GM13977 (cell line): ENCODE measurements at regions not wholly inside any gene's neighbourhood (a gene's known extent, or its start where the extent isn't known, plus 50 kb on each side); places are given as distances from the start of the nearest gene placed in this dataset.
"Not testable (repeated sequence)": the region's sequence is repeated elsewhere in the genome, so short reads cannot be mapped to it uniquely, and the experiment has no call there.

Experiments used
- DNase-seq: peaks from one replicate; pipeline ENCODE4 v3.0.0; 2012; ENCODE audit warnings: low spot score
- CTCF ChIP-seq: IDR thresholded peaks from 2 replicates; pipeline ENCODE4 v1.5.1; 2012; ENCODE audit warnings: mild to moderate bottlenecking, control low read depth; ENCODE audit not compliant: insufficient read depth; ENCODE audit errors: extremely low read depth, missing control alignments
- in situ Hi-C: fragments of 300-500 bp; cut with MboI; formaldehyde crosslinking; loops from one replicate; pipeline ENCODE4 v1.12.0; 2022; ENCODE audit warnings: low sequenced_read_pairs, low pct_unique_long_range_greater_than_20kb, mixed read lengths, inconsistent platforms; ENCODE audit not compliant: unreplicated experiment

- DNase-seq = no peak
- TF ChIP-seq CTCF = no peak
- in situ Hi-C loops = no loop called here
Measured at GRCh38 chr7:49094866-49095265, 170.5 kb downstream of the CDC14C start.

DNA sequence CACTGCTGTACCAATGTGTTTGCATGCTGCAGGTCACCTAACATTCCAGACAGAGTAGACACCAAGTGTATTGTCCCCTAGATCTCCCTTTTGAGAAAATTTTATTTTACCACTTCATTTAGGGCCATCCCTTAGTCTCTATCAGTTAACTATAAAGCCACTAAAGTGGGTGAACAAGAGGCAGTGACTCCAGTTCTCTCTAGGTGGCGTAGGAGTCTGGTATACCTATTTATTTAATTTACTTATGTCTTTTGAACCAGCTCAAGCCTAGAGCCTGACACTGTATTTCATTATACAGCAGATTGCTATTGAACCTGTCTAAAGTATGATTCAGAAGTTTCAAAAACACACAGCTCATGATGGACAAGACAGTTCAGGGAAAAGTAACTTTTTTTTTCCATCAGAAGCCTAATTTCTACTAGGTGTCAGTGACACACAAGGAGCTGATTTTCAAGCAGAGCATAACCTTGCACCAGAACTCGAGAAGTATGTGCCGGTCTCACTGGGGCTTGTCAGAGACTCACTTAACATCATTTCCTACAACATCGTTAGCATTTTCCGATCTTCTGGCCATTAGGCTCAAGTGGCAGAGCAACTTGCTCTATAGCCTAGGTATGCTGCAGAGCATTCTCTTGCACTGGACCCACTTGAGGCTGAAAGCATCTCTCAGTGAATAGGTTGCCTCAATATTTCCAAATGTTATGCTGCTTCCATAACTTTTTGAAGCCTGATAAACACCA lies 175.4 kb downstream of the CDC14C start:
- in situ Hi-C loops = no loop called here
- TF ChIP-seq CTCF = peak; percentile 20
- DNase-seq = no peak

- DNase-seq, in situ Hi-C loops: not testable (repeated sequence)
Measured at GRCh38 chr7:49100908-49101740, 176.8 kb downstream of the CDC14C start.

DNA sequence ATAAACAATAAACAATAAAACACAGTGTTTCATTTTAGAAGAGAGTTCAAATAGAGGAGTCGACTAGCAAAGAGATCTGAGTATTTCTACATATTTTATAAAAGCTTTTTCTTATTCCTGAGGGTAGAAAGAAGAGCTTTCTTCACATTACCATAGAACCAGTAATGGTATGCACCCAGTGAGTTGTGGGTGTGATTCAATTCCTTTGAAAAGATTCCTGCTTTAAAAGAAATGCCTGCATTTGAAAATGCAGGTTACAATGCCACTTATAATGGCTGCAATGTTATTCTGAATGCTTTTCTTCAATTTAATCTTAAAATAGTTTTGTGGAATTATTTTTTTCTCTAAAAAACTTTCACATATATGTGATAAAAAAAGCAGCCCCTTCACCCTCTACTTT lies 178.1 kb downstream of the CDC14C start:
- TF ChIP-seq CTCF = no peak
- in situ Hi-C loops = no loop called here
- no peak for DNase-seq

DNA sequence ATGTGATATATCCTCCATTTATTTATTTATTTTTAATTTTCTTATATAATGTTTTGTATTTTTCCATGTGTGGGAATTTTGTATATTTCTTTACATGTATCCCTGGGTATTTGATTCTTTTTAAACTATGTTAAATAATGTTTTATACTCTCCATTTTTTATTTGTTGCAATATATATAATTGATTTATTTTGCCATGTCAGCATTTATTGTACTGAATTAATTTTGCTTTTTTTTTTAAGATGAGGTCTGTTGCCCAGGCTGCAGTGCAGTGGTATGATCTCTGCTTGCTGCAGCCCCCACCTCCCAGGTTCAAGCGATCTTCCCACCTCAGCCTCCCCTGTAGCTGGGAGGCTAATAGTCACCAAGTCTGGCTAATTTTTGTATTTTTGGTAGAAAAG lies 187.4 kb downstream of the CDC14C start:
- no peak for DNase-seq
- no peak for TF ChIP-seq CTCF
- in situ Hi-C loops = no loop called here

DNA sequence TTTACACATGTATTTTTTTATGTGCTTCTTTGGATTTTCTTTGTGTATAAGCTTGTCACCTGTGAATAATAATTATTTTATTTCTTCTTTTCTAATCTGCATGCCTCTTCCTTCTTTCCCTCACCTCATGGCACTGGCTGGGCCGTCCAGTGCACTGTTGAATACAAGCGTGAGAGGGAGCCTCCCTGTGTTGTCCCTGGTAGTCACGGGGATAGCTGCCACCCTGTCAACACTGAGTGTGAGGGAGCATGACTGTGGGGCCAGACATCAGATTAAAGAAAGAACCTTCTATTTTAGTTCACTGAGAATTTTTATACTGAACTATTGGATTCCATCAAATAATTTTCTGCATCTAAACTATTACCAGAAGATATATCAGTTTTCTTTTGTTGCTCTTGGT lies 187.9 kb downstream of the CDC14C start:
- no peak for DNase-seq
- no peak for TF ChIP-seq CTCF
- in situ Hi-C loops = no loop called here

- in situ Hi-C loops = no loop called here
- no peak for DNase-seq
- TF ChIP-seq CTCF = no peak
Measured at GRCh38 chr7:49112647-49113046, 188.3 kb downstream of the CDC14C start.
